ENCODE measurements at regions not wholly inside any gene's neighbourhood (a gene's known extent, or its start where the extent isn't known, plus 50 kb on each side); places are given as distances from the start of the nearest gene placed in this dataset.
"Not testable (repeated sequence)": the region's sequence is repeated elsewhere in the genome, so short reads cannot be mapped to it uniquely, and the experiment has no call there.

- DNase-seq, result no peak
These were observed 51.2 kb upstream of the CARD11 start for GRCh38 chr7:3094701-3095445.

GRCh38 chr7:3097734-3098133 is 54.1 kb upstream of the CARD11 start:
- no peak for DNase-seq

- DNase-seq, result no peak
These were observed 58.5 kb upstream of the CARD11 start for GRCh38 chr7:3102159-3102558.

- no peak for DNase-seq
These were observed 60.1 kb upstream of the CARD11 start for GRCh38 chr7:3103614-3104398.

- DNase-seq, result no peak
These were observed 62.2 kb upstream of the CARD11 start for GRCh38 chr7:3105856-3106255.

GRCh38 chr7:3106361-3106826 is 62.7 kb upstream of the CARD11 start:
- DNase-seq, result no peak

GRCh38 chr7:3107228-3107763 is 63.6 kb upstream of the CARD11 start:
- DNase-seq, result no peak

- DNase-seq, result no peak
These were observed 64.4 kb upstream of the CARD11 start for GRCh38 chr7:3107889-3108570.

- DNase-seq, result no peak
These were observed 65.7 kb upstream of the CARD11 start for GRCh38 chr7:3109311-3109915.

GRCh38 chr7:3112479-3113134 is 68.9 kb upstream of the CARD11 start:
- no peak for DNase-seq

- DNase-seq, result no peak
These were observed 71.2 kb upstream of the CARD11 start for GRCh38 chr7:3114917-3115316.

- no peak for DNase-seq
These were observed 73.4 kb upstream of the CARD11 start for GRCh38 chr7:3117081-3117480.

GRCh38 chr7:3117488-3118231 is 74.0 kb upstream of the CARD11 start:
- DNase-seq, result no peak

GRCh38 chr7:3119352-3119927 is 75.8 kb upstream of the CARD11 start:
- DNase-seq, result not testable (repeated sequence)

GRCh38 chr7:3119963-3120362 is 76.3 kb upstream of the CARD11 start:
- no peak for DNase-seq

- DNase-seq, result no peak
These were observed 76.8 kb upstream of the CARD11 start for GRCh38 chr7:3120513-3120912.

GRCh38 chr7:3128857-3129490 is 85.3 kb upstream of the CARD11 start:
- DNase-seq, result no peak

GRCh38 chr7:3133811-3134385 is 90.2 kb upstream of the CARD11 start:
- DNase-seq, result no peak

GRCh38 chr7:3134745-3135144 is 91.1 kb upstream of the CARD11 start:
- DNase-seq, result no peak

- no peak for DNase-seq
These were observed 92.0 kb upstream of the CARD11 start for GRCh38 chr7:3135626-3136025.
